HEK293 (cell line): ENCODE measurements at regions not wholly inside any gene's neighbourhood (a gene's known extent, or its start where the extent isn't known, plus 50 kb on each side); places are given as distances from the start of the nearest gene placed in this dataset.

ENCODE experiments used
- CTCF ChIA-PET: fragments of 350-600 bp; formaldehyde crosslinking; extraction: SDS; loops from one replicate; lab custom pipeline; 2021; ENCODE audit warnings: antibody characterized with exemption; lab: Yijun Ruan, JAX
- POLR2A ChIA-PET: fragments of 300-600 bp; formaldehyde crosslinking; extraction: SDS; loops from one replicate; lab custom pipeline; 2020; ENCODE audit warnings: antibody characterized with exemption, inconsistent platforms; lab: Yijun Ruan, JAX
- H3K27ac ChIP-seq: fragments of 200-500 bp; sonication (Bioruptor generic); 2 replicates; pipeline ENCODE4 v1.5.1; 2014; ENCODE audit warnings: low read depth, low read length, control low read depth, inconsistent platforms; ENCODE audit errors: extremely low read depth
- H3K36me3 ChIP-seq, 2 experiments: fragments of 200-500 bp in 1 of 2; sonication (Bioruptor generic) in 1 of 2; 1 replicate in 1 of 2; 2 replicates in 1 of 2; pipeline ENCODE4 v1.5.1; 2014 to 2017; ENCODE audit warnings: inconsistent platforms in 2 of 2, low read length in 2 of 2; ENCODE audit not compliant: control insufficient read depth in 2 of 2, insufficient read depth in 1 of 2
- H3K4me1 ChIP-seq: fragments of 200-500 bp; sonication (Bioruptor generic); 2 replicates; pipeline ENCODE4 v1.5.1; 2014; ENCODE audit warnings: mild to moderate bottlenecking, low read length, inconsistent platforms; ENCODE audit not compliant: control insufficient read depth, insufficient read depth
- H3K4me3 ChIP-seq: 2 replicates; pipeline ENCODE4 v1.5.1; 2011; ENCODE audit warnings: low read depth, mild to moderate bottlenecking, control low read depth, low read length, moderate library complexity
- H3K9me3 ChIP-seq: fragments of 200-500 bp; sonication (Bioruptor generic); 2 replicates; pipeline ENCODE4 v1.5.1; 2014; ENCODE audit warnings: low read depth, low read length, inconsistent platforms; ENCODE audit not compliant: control insufficient read depth, insufficient read depth
- HOXA7 ChIP-seq: sonication (generic); formaldehyde crosslinking; IDR thresholded peaks from 2 replicates; pipeline ENCODE4 v1.8.1; 2022; ENCODE audit warnings: missing genetic modification reagents, borderline replicate concordance
- HOXD13 ChIP-seq: sonication (generic); formaldehyde crosslinking; IDR thresholded peaks from 2 replicates; pipeline ENCODE4 v1.8.0; 2022; ENCODE audit warnings: missing genetic modification reagents, borderline replicate concordance
- KLF8 ChIP-seq: fragments of 450-650 bp; formaldehyde crosslinking; IDR thresholded peaks from 2 replicates; pipeline ENCODE4 v1.5.1; 2016; ENCODE audit warnings: missing biosample characterization, missing genetic modification characterization
- PATZ1 ChIP-seq: fragments of 450-650 bp; formaldehyde crosslinking; IDR thresholded peaks from 2 replicates; pipeline ENCODE4 v1.5.1; 2016; ENCODE audit warnings: missing biosample characterization, missing genetic modification characterization
- PRDM6 ChIP-seq: fragments of 450-650 bp; formaldehyde crosslinking; IDR thresholded peaks from 2 replicates; pipeline ENCODE4 v1.5.1; 2017; ENCODE audit warnings: missing biosample characterization, missing genetic modification characterization
- YY2 ChIP-seq: fragments of 450-650 bp; formaldehyde crosslinking; IDR thresholded peaks from 2 replicates; pipeline ENCODE4 v1.5.1; 2016; ENCODE audit warnings: missing biosample characterization, missing genetic modification characterization
- ZFHX2 ChIP-seq: fragments of 450-650 bp; formaldehyde crosslinking; conservative IDR thresholded peaks from 2 replicates; pipeline ENCODE4 v1.5.1; 2016; ENCODE audit warnings: missing biosample characterization, missing genetic modification characterization
- ZFP3 ChIP-seq: fragments of 450-650 bp; formaldehyde crosslinking; IDR thresholded peaks from 2 replicates; pipeline ENCODE4 v1.5.1; 2016; ENCODE audit warnings: low read depth, missing biosample characterization, missing genetic modification characterization
- ZNF121 ChIP-seq: fragments of 450-650 bp; formaldehyde crosslinking; IDR thresholded peaks from 2 replicates; pipeline ENCODE4 v1.5.1; 2016; ENCODE audit warnings: missing biosample characterization, missing genetic modification characterization
- ZNF155 ChIP-seq: fragments of 450-650 bp; formaldehyde crosslinking; IDR thresholded peaks from 2 replicates; pipeline ENCODE4 v1.5.1; 2016; ENCODE audit warnings: missing biosample characterization, missing genetic modification characterization
- ZNF248 ChIP-seq: fragments of 450-650 bp; formaldehyde crosslinking; IDR thresholded peaks from 2 replicates; pipeline ENCODE4 v1.5.1; 2017; ENCODE audit warnings: missing biosample characterization, missing genetic modification characterization
- ZNF266 ChIP-seq: fragments of 450-650 bp; formaldehyde crosslinking; IDR thresholded peaks from 2 replicates; pipeline ENCODE4 v1.5.1; 2016; ENCODE audit warnings: missing biosample characterization, missing genetic modification characterization, low read depth
- ZNF404 ChIP-seq: fragments of 450-650 bp; formaldehyde crosslinking; IDR thresholded peaks from 2 replicates; pipeline ENCODE4 v1.5.1; 2017; ENCODE audit warnings: missing biosample characterization, missing genetic modification characterization
- ZNF488 ChIP-seq: fragments of 450-650 bp; formaldehyde crosslinking; IDR thresholded peaks from 2 replicates; pipeline ENCODE4 v1.5.1; 2016; ENCODE audit warnings: missing biosample characterization, missing genetic modification characterization
- ZNF571 ChIP-seq: fragments of 450-650 bp; formaldehyde crosslinking; IDR thresholded peaks from 2 replicates; pipeline ENCODE4 v1.5.0; 2017; ENCODE audit warnings: missing biosample characterization, missing genetic modification characterization
- ZNF623 ChIP-seq: fragments of 450-650 bp; formaldehyde crosslinking; IDR thresholded peaks from 2 replicates; pipeline ENCODE4 v1.5.1; 2016; ENCODE audit warnings: missing biosample characterization, missing genetic modification characterization
- ZNF629 ChIP-seq: fragments of 450-650 bp; formaldehyde crosslinking; IDR thresholded peaks from 2 replicates; pipeline ENCODE4 v1.5.1; 2017; ENCODE audit warnings: missing biosample characterization, missing genetic modification characterization
- ZNF747 ChIP-seq: fragments of 450-650 bp; formaldehyde crosslinking; IDR thresholded peaks from 2 replicates; pipeline ENCODE4 v1.5.1; 2016; ENCODE audit warnings: missing biosample characterization, missing genetic modification characterization
- TF ChIP-seq, protein P1 (sequence below): fragments of 450-650 bp; formaldehyde crosslinking; IDR thresholded peaks from 2 replicates; pipeline ENCODE4 v1.5.1; 2017; ENCODE audit warnings: missing biosample characterization, mild to moderate bottlenecking, missing genetic modification characterization, moderate library complexity
- TF ChIP-seq, protein P2 (sequence below): fragments of 450-650 bp; formaldehyde crosslinking; IDR thresholded peaks from 2 replicates; pipeline ENCODE4 v1.5.1; 2016; ENCODE audit warnings: missing biosample characterization, missing genetic modification characterization
- TF ChIP-seq, protein P3 (sequence below): fragments of 450-650 bp; formaldehyde crosslinking; optimal IDR thresholded peaks from 2 replicates; pipeline ENCODE3; 2016; ENCODE audit warnings: missing biosample characterization, mild to moderate bottlenecking, missing genetic modification characterization

DNA sequence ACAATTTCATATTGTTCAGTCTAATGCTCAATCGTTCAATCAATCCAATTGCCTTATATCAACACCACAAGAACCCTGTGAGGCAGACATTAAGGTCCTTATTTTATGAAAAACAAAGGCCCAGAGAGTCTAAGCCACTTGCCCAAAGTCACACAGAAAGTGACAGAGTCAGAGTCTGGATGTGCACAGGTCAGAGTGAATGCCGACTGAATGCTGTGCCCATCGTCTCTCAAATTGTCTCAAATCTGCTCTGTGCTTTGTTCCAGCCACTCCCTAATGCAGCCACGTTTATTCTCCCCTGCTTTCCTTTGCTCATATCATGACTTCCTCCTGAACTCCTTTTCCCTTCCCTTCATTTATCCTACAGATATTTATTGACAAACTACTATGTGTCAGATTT, 558.3 kb downstream of the MATN1 start:
- Histone ChIP-seq H3K4me1 (no peaks in the 10 kb centered on the region), H3K27ac (no peak overlapping the region), H3K4me3 (no peak overlapping the region)
- TF ChIP-seq ZNF155 (no peak), ZFP3 (tag by site-specific recombination) (no peak), HOXA7 (CRISPR knock-in tag) (no peak), ZFHX2 (no peak), ZNF404 (tag by site-specific recombination) (no peak), ZNF747 (tag by site-specific recombination) (no peak), ZNF121 (no peak), ZNF623 (tag by site-specific recombination) (no peak), YY2 (tag by site-specific recombination) (no peak)
- TF ChIP-seq, protein P1, sequence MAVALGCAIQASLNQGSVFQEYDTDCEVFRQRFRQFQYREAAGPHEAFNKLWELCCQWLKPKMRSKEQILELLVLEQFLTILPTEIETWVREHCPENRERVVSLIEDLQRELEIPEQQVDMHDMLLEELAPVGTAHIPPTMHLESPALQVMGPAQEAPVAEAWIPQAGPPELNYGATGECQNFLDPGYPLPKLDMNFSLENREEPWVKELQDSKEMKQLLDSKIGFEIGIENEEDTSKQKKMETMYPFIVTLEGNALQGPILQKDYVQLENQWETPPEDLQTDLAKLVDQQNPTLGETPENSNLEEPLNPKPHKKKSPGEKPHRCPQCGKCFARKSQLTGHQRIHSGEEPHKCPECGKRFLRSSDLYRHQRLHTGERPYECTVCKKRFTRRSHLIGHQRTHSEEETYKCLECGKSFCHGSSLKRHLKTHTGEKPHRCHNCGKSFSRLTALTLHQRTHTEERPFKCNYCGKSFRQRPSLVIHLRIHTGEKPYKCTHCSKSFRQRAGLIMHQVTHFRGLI (tag by site-specific recombination), result no peak
- TF ChIP-seq, all 188 proteins: peak for 0
- Histone ChIP-seq H3K36me3 (no peaks in the 10 kb centered on the region), H3K9me3 (no peaks in the 10 kb centered on the region)
- CTCF ChIA-PET, result no interaction called here
- POLR2A ChIA-PET, result no interaction called here

DNA sequence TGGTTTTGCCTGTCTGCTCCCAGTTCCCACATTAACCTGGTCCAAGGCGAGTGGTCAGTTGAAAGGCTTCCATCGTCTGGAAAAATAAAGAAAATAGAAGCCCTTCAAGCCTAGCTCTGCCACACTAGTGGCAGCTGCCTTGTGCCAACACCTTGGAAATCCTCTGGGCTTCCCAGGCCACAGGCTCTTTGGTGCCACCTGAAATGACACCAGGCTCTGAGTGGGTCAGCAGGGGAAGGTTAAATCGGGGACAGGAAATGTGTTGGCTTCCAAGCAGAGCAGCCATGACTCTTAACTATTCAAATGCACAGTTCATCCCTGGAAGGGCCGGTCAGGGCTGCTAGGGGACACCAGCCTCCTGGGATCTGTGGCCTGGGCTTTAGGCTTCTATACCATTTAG, 558.7 kb downstream of the MATN1 start:
- no peaks in the 10 kb centered on the region for H3K4me1 ChIP-seq
- no peak overlapping the region for H3K4me3 ChIP-seq
- no peaks in the 10 kb centered on the region for H3K36me3 ChIP-seq
- H3K27ac ChIP-seq, result no peak overlapping the region
- no peaks in the 10 kb centered on the region for H3K9me3 ChIP-seq
- ChIA-PET POLR2A (no interaction called here), CTCF (no interaction called here)
- no peak for TF ChIP-seq PATZ1
- TF ChIP-seq ZNF266 (tag by site-specific recombination), result no peak
- no peak for TF ChIP-seq ZNF248 (tag by site-specific recombination)
- TF ChIP-seq ZNF571 (tag by site-specific recombination), result no peak
- TF ChIP-seq HOXD13 (CRISPR knock-in tag), result no peak
- TF ChIP-seq ZNF629 (tag by site-specific recombination), result no peak
- TF ChIP-seq PRDM6, result no peak
- TF ChIP-seq KLF8 (tag by site-specific recombination), result no peak

GRCh38 chr1:30162565-30162964, 560.8 kb downstream of the MATN1 start:
- Histone ChIP-seq H3K9me3 (no peaks in the 10 kb centered on the region), H3K4me3 (no peak overlapping the region), H3K36me3 (no peaks in the 10 kb centered on the region), H3K27ac (no peak overlapping the region)
- ChIA-PET POLR2A (no interaction called here), CTCF (no interaction called here)
- TF ChIP-seq, protein P2, sequence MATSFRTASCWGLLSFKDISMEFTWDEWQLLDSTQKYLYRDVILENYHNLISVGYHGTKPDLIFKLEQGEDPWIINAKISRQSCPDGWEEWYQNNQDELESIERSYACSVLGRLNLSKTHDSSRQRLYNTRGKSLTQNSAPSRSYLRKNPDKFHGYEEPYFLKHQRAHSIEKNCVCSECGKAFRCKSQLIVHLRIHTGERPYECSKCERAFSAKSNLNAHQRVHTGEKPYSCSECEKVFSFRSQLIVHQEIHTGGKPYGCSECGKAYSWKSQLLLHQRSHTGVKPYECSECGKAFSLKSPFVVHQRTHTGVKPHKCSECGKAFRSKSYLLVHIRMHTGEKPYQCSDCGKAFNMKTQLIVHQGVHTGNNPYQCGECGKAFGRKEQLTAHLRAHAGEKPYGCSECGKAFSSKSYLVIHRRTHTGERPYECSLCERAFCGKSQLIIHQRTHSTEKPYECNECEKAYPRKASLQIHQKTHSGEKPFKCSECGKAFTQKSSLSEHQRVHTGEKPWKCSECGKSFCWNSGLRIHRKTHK (tag by site-specific recombination), result no peak
- TF ChIP-seq ZNF747 (tag by site-specific recombination) (no peak), ZNF488 (tag by site-specific recombination) (no peak)
- TF ChIP-seq, protein P3, sequence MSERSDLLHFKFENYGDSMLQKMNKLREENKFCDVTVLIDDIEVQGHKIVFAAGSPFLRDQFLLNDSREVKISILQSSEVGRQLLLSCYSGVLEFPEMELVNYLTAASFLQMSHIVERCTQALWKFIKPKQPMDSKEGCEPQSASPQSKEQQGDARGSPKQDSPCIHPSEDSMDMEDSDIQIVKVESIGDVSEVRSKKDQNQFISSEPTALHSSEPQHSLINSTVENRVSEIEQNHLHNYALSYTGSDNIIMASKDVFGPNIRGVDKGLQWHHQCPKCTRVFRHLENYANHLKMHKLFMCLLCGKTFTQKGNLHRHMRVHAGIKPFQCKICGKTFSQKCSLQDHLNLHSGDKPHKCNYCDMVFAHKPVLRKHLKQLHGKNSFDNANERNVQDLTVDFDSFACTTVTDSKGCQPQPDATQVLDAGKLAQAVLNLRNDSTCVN (tag by site-specific recombination), result no peak
- TF ChIP-seq, all 188 proteins: peak for 0
- H3K4me1 ChIP-seq, result no peaks in the 10 kb centered on the region
